ENCODE measurements at regions not wholly inside any gene's neighbourhood (a gene's known extent, or its start where the extent isn't known, plus 50 kb on each side); places are given as distances from the start of the nearest gene placed in this dataset.

DNA sequence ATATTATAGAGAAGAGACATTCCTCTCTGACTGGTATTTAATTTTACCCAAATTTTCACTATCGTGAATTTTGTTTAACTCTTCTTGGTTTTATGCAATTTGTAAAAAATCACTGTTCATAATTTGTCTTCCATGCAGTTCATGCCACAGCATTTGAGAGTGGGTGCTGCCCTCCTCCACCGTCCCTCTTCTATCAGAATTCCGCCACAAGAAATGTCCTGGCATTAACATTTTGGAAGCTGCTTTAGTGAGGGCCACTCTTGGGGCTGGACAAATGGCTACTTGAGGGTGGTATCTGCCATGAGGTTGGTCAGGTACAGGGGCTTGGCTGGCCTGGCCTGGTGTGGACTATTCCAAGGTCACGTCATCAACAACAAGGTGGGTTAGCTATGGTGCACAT lies 68.3 kb upstream of the CLDN5 start:
- DNase-seq = no peak
- Histone ChIP-seq H2BK20ac (ENCODE audit: low read depth, low read length, poor library complexity, severe bottlenecking) (no peak overlapping the region), H2BK5ac (ENCODE audit: insufficient read length, low read length) (no peak overlapping the region), H3K18ac (ENCODE audit: insufficient read length, low read depth, low read length) (no peak overlapping the region), H3K27ac (ENCODE audit: insufficient read length, low read depth, low read length) (no peak overlapping the region), H4K8ac (replicated peaks; ENCODE audit: insufficient read length, low read depth, low read length) (no peak overlapping the region), H2BK12ac (ENCODE audit: insufficient read length, low read depth, low read length) (no peak overlapping the region), H3K79me1 (ENCODE audit: insufficient read depth, low read depth, low read length, poor library complexity, severe bottlenecking) (no peaks in the 10 kb centered on the region), H3K4ac (ENCODE audit: low read depth, low read length) (no peak overlapping the region), H3K23ac (ENCODE audit: insufficient read length, low read depth, low read length) (no peak overlapping the region), H3T11ph (ENCODE audit: low read length) (no peak overlapping the region), H3K9me3 (ENCODE audit: control insufficient read depth, low read depth, low read length) (no peaks in the 10 kb centered on the region), H3K14ac (ENCODE audit: insufficient read depth, low read length) (no peak overlapping the region), H3K27me3 (ENCODE audit: insufficient read depth, low read length) (no peaks in the 10 kb centered on the region), H3K4me1 (ENCODE audit: insufficient read depth, low read length) (no peaks in the 10 kb centered on the region), H3K56ac (ENCODE audit: insufficient read length, low read depth, low read length) (no peak overlapping the region), H4K91ac (ENCODE audit: insufficient read length, low read depth, low read length) (no peak overlapping the region), H2BK120ac (ENCODE audit: low read depth, low read length, poor library complexity, severe bottlenecking) (no peak overlapping the region), H3K79me2 (ENCODE audit: insufficient read depth, low read length) (no peaks in the 10 kb centered on the region), H3K4me2 (ENCODE audit: insufficient read depth, insufficient read length, low read length) (no peak overlapping the region), H2BK15ac (ENCODE audit: low read depth, low read length) (no peak overlapping the region), H2AFZ (ENCODE audit: low read length) (no peak overlapping the region), H3K23me2 (ENCODE audit: insufficient read length, low read depth, low read length, poor library complexity, severe bottlenecking) (no peaks in the 10 kb centered on the region), H2AK5ac (ENCODE audit: insufficient read length, low read length) (no peak overlapping the region), H4K5ac (ENCODE audit: insufficient read length, low read depth, low read length) (no peak overlapping the region), H4K20me1 (ENCODE audit: control insufficient read depth, insufficient read depth, insufficient read length) (no peaks in the 10 kb centered on the region), H3K9ac (ENCODE audit: extremely low read depth, insufficient read length, low read length) (no peak overlapping the region)
- TF ChIP-seq CTCF (conservative IDR thresholded peaks at IDR 0.05) = no peak
- Mint-ChIP-seq H3K4me1 (peaks cover 6 to 12% of the 10 kb centered on the region in 2 experiments), H3K27ac (no peak overlapping the region), H3K36me3 (ENCODE audit: insufficient read depth in 1 of 3, low read depth in 3 of 3) (no peaks in the 10 kb centered on the region), H3K9me3 (no peaks in the 10 kb centered on the region), H3K27me3 (ENCODE audit: low read depth) (peaks cover 3% of the 10 kb centered on the region), H3K4me3 (no peak overlapping the region)
- WGBS (ENCODE audit: extremely low coverage, insufficient read length, low lambda C conversion rate) = no CpG with 5 or more reads among the region's 4 CpGs

All from H9 (cell line).